HG03135 (cell line): ENCODE measurements at regions not wholly inside any gene's neighbourhood (a gene's known extent, or its start where the extent isn't known, plus 50 kb on each side); places are given as distances from the start of the nearest gene placed in this dataset.
"Not testable (repeated sequence)": the region's sequence is repeated elsewhere in the genome, so short reads cannot be mapped to it uniquely, and the experiment has no call there.

Experiments used
- ATAC-seq: cut with Tn5 transposase; IDR thresholded peaks from one replicate; pipeline ENCODE4 v1.9.1; 2021; ENCODE audit warnings: mild to moderate bottlenecking, moderate library complexity; ENCODE audit not compliant: unreplicated experiment

DNA sequence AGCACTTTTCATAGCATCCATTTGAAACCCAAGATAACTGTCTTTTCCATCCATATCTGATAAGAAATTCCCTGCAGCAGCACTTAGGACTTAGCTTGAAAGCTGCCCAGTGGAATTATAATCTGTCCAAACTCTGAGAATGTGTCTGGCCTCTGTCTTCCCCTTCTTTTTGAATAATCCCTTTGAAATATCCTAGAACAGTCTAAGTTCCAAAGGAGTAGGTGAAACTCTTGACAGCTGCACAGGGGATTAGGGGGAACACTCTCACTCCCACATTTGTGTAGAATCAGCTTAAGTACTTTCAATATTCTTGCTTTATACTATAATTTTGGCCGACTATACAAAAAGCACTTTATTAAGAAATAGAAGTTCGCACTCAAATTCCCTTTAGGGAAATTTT, 157.7 kb downstream of the PAPSS1 start:
- no peak for ATAC-seq

- ATAC-seq, result no peak
Measured at GRCh38 chr4:107561481-107561880, 158.6 kb downstream of the PAPSS1 start.

- no peak for ATAC-seq
Measured at GRCh38 chr4:107559653-107560052, 160.4 kb downstream of the PAPSS1 start.

DNA sequence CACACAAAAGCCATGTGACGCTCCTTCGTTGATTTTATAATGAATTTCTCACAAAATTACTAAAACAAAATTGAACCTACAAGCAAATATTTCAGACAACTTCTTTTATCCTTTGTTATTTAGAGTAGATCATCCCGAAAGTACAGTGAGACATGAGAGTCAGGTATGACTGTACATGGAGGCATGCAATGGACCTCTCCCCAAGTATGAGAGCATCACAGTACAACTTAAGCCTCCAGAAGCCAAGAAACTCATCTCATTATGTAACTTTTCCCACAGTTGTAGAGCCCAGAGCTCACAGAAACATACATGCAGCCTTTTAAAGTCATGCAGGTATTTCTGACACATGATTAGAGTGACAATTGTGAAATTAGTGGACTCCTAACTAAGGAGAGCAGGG, 167.7 kb downstream of the PAPSS1 start:
- no peak for ATAC-seq

- no peak for ATAC-seq
Measured at GRCh38 chr4:107548211-107548905, 171.7 kb downstream of the PAPSS1 start.

GRCh38 chr4:107546638-107547037, 173.4 kb downstream of the PAPSS1 start:
- ATAC-seq, result no peak

GRCh38 chr4:107541511-107541910, 178.5 kb downstream of the PAPSS1 start:
- ATAC-seq, result no peak

DNA sequence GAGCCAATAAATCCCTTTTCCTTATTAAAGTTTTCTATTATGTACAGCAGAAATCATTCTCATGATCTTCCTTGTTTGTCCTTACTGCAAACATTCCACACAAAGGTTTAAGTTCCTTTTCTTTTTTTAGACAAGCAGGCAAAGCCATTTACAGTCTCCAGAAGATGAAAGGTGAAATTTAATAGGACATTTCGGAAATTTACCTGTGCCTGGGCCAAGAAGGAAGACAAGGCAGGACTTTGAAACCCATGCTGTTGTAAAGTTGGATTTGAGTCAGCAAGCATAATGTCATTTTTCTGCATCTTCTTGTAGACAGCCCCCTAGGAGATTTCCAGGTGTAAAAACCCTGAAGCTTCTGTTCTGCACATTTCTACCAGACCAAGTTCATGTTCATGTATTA, 188.1 kb downstream of the PAPSS1 start:
- no peak for ATAC-seq

DNA sequence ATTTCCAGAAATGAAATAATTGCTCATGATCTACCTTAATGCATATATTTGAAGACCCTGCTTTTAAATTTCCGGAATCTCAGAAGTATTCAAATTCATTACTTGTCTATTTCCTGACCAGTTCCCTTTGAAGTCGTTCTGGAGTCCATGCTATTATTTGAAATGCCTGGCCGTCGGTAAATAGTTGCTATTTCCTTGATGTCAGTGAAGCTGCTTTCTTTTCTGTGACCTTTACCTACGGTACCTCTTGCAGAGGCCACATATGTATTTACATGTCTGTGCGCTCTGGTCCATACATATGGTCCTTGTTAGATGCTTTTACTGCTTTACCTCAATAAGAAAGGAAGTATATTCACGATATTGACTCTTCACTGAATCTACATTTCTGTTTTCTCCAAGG, 199.7 kb downstream of the PAPSS1 start:
- no peak for ATAC-seq

DNA sequence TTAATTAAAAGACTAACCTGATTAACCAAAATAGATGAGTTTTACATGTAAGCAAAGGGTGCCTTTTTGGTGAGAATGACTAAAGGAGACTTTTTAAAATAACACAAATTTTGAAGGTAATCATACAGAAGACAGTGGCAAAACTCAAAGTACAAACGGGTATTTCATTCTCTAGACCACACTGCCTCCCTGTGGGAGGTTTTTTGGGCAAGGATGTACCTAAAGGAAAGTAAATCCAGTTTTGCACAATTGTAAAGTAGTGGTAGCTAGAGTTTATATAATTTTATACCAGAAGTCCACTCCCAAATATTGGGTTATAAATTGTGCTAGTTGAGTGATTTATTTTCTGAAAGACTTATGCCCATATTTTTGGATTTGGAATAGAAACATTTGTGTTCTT, 201.0 kb downstream of the PAPSS1 start:
- no peak for ATAC-seq

DNA sequence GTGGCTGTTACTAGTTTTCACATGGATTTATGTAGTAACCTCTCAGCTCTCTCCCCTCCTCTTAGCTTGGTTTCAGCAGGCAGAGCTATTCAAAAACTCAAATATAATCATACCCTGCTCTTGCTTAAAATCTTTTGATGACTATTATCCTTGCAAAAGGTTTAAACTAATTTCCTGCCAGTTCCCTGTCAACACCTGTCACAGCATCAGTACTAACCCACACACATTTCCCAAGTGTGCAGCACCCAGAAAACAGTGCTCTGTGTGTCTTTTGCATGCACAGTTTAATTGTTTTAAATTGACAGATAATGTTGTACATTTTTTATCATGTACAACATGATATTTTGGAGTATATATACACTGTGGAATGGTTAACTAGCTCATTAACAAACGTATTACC, 202.0 kb downstream of the PAPSS1 start:
- no peak for ATAC-seq

DNA sequence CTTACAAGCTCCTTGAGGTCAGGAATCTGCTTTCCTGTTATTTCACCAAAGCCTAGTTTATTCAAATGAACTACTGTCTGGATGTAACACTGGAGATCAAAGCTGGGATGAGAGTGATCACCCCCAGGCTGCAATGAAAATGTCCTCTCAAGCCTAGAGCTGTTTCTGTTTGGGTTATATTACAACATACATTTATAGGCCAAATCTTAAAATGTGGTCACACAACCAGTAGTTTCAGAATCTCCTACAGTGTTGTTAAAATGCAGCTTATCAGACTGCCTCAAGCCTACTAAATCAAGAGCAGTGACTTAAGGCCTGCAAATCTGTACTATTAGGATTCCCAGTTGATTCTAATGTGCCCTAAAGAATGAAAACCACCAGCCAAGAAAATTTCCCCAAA, 207.5 kb downstream of the PAPSS1 start:
- ATAC-seq, result no peak

DNA sequence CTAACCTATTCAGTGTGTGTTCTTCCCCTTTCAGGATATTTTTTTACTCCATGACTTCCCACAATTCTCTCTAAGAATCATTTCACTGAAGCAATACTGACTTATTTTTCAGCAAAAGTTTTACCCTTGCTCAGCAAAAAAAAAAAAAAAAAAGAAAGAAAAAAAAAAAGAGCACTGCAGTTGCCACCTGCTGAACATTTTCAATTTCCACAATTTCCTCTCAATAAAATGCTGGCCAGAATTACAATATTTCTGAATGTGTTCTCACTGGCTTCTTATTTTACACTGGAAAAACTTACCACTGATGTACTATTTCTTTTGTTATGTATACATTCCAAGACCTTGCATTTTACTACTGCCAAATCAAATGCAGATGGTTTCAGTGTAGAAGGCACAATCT, 210.4 kb downstream of the PAPSS1 start:
- no peak for ATAC-seq

DNA sequence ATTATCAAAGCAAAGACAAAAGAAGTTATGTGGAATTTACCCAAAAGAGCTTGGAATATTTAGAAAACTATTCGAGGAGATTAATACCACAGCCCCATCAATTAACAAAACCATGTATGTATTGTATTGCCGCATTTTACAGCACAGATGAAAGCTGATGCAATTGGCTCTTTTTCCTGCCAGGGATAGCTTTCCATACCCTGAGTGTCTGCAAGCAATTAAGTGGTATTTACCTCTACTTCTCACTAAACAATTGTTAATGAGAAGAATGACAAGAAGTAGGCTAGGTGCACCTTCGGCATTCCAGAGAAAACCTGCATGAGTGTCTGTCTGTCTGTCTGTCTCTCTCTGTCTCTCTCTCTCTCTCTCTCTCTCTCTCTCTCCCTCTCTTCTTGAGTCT, 219.5 kb downstream of the PAPSS1 start:
- ATAC-seq, result no peak

DNA sequence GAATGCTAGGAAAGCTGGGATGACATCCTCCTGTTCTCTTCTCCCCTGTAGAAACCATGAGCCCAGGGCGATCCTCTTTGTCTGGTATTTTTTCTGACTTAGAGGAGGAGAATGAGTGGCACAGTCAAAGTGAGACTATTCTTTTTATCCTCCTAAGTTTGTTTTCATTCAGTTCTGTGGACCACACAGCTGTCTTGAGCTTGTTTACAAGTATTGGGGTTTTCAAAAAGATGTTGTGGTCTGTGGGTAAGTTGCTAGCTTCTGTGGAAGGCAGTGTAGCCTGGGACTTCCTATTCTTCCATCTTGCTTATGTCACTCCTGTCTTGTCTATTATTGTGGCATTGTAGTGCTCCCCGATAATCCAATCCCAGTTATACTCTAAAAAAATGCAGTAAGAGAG, 223.0 kb downstream of the PAPSS1 start:
- ATAC-seq, result no peak

DNA sequence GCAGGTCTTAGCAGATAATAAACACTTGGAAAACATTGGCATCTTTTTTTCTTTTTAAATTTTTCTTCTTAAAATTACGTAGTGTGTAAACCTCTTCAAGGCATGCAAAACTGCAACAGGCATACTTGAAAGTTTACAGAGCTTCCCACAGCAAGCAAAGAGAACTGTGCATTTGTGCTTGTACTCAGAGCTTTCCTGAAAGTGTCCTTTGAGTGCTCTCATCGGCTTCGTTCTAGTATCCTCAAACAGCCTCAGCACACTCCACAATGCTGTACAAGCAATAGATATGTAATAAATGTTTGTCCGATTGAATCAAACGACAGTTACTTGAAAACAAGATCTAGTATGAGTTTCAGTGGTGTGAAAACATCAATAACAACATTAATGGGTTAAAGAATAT, 227.5 kb downstream of the PAPSS1 start:
- no peak for ATAC-seq

DNA sequence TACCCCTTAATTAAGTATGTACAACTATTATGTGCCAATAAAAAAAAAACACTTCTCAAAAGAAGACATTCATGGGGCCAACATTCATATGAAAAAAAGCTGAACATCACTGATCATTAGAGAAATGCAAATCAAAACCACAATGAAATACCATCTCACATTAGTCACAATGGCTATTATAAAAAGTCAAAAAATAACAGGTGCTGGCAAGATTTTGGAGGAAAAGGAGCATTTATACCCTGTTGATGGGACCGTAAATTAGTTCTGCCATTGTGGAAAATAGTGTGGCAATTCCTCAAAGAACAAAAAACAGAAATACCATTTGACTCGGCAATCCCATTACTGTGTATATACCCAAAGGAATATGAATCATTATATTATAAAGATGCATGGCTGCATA, 229.9 kb downstream of the PAPSS1 start:
- no peak for ATAC-seq

- not testable (repeated sequence) for ATAC-seq
Measured at GRCh38 chr4:107483621-107484020, 236.4 kb downstream of the PAPSS1 start.

DNA sequence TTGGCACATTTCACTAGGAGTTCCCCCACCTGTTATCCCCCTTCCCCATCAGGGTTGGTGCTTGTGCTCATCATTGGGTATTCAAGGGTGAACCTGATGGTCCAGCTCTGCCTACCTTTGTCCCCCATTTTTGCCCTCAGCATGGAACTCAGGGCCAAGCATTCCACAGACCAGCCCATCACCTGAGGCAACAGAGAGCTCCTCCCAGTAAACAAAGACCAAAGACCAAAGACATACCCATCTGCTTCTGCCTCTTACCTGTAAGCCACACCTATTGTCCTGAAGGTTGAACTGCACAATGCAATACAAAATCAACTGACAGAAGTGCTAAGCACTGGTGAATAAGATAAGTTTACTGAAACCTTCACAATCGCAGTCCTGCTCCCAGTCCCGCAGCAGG, 237.5 kb downstream of the PAPSS1 start:
- ATAC-seq, result no peak

GRCh38 chr4:107478327-107478980, 241.6 kb downstream of the PAPSS1 start:
- no peak for ATAC-seq

DNA sequence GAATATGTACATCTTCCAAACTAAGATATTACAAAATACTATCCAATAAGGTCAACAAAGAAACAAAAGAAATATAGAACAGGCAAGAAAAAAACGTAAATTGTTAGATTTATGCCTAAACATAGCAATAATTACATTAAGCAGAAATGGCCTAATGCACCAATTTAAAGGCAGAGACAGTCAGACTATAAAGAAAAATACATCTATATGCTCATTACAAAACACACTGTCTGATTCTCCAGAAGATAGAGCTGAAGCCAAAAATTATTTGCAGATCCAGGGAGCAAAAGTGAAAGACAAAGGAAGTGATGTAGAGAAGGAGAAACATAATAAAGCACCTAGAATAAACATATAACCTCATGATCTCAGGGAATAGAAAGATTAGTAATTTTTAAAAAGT, 246.9 kb downstream of the PAPSS1 start:
- no peak for ATAC-seq

- ATAC-seq, result no peak
Measured at GRCh38 chr4:107472265-107472948, 247.6 kb downstream of the PAPSS1 start.
